NCI-H446 (cell line): ENCODE measurements at regions not wholly inside any gene's neighbourhood (a gene's known extent, or its start where the extent isn't known, plus 50 kb on each side); places are given as distances from the start of the nearest gene placed in this dataset.
"Not testable (repeated sequence)": the region's sequence is repeated elsewhere in the genome, so short reads cannot be mapped to it uniquely, and the experiment has no call there.

Experiments used
- DNase-seq, 2 experiments: peaks; one replicate each; lab custom pipeline; 2025; lab: John Stamatoyannopoulos, UW

- DNase-seq = no peak
Observed at GRCh38 chr5:131107128-131107527, 57.9 kb downstream of the HINT1 start.

DNA sequence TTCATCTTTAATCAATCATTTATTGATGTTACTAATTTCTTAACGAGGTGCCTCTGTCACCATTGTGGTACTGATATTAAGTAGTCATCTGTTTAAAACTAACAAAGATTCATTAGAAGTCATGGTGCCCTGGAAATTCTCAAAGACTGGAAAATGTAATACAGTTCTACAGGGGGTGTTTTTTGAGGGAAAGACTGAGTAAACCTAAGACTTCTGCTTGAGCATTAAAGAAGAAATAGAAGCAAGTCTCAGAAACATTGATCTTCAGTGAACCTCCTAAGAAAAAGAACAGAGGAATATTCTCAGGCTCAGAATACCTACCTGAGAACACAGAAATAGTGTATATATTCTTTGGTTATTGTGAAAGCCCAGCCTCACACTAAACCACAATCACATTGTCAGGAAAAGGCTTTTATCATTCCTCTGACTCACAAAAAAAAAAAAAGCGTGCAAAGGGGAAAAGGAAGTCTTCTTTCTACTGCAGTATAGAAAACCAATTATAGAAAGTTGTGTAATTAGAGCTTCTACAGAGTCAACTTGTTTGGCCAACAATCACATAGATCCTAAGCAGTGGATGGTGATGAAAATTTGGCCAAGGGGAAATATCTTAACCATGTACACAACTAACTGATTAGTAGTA lies 60.8 kb downstream of the HINT1 start:
- no peak for DNase-seq

DNA sequence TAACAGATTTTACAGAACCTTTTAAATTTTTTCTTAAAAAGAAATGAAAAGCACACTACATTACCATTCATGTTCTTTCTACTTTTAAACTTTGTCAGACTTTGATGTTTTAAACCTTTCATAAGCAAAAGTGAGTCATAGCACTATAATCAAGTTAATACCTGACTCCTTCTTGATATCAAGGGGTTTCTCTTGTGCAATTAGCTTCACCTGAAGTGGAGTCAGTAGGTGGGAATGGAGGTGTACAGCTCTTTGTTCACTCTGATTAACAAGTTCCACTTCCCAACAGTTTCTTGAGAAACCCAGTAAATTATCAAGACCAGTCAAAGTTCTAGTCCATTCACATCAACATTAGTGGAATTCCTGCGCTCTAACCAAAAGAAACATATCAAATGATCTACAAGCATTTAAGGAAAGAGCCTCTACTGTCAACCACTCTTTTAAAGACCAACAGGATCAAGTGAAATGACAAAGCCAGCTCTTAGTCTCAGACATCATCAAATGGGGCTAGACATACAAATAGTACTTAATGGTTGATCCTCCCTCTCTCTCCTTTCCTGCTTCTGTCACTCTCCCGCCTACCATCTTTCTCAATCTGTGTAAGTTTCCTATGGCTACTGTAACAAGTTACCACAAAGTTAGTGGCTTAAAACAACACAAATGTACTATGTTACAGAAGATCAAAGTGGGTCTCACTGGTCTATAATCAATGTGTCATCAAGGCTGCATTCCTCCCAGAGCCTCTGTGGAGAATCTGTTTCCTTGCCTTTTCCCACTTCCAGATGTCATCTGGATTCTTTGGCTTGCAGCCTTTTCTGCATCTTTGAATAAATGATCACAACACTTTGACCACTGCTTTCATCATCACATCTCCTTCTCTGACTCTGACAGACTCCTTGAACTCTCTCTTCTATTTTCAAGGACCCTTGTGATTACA lies 68.0 kb downstream of the HINT1 start:
- no peak for DNase-seq

DNA sequence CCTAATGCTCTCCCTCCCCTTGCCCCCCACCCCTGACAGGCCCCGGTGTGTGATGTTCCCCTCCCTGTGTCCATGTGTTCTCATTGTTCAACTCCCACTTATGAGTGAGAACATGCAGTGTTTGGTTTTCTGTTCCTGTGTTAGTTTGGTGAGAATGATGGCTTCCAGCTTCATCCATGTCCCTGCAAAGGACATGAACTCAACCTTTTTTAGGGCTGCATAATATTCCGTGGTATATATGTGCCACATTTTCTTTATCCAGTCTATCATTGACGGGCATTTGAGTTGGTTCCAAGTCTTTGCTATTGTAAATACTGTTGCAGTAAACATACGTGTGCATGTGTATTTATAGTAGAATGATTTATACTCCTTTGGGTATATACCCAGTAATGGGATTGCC lies 69.5 kb downstream of the HINT1 start:
- DNase-seq = not testable (repeated sequence)

GRCh38 chr5:131084436-131084835 lies 80.6 kb downstream of the HINT1 start:
- no peak for DNase-seq

GRCh38 chr5:131081913-131082488 lies 83.1 kb downstream of the HINT1 start:
- no peak for DNase-seq

- no peak for DNase-seq
Observed at GRCh38 chr5:131081374-131081773, 83.7 kb downstream of the HINT1 start.

- DNase-seq = no peak
Observed at GRCh38 chr5:131079232-131079631, 85.8 kb downstream of the HINT1 start.

GRCh38 chr5:131068893-131069643 lies 96.0 kb downstream of the HINT1 start:
- no peak for DNase-seq

DNA sequence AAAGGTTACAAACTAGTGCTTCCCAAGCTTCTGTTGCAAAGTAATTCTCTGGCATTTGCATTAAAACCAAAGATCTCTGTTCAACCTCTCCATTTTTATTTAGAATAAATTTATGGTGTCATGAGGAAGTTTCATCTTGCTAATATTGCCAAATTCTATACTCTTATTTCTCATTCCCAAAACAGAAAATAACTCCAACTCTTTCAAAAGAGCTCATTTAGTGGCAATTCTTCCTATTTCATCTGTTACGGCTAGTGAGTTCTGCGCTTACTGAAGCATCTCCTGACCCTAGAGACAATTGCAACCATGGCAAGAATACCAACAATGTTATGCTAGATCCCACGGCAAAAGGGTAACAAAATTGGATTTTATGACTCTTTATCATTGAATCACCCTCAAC lies 97.0 kb downstream of the HINT1 start:
- DNase-seq = no peak

DNA sequence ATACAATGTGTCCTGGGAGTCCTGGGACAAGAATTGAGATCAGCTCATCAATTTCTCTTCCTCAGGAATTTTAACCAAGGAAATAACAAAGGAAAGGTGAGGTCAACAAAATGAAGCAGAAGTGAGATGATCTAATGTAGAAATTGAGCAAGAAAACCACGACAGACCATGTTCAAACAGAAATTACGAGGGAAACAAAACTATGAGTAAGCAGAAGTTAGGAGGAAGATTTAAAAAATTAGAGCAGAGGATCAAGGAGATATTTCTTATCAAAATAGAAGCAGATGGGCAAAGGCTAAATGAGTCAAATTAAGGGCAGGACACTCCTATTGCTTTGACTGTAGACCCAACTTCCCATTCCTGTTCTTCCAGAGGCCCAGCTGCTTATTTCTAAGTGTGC lies 97.4 kb downstream of the HINT1 start:
- DNase-seq = no peak

- DNase-seq = no peak
Observed at GRCh38 chr5:131064669-131065371, 100.2 kb downstream of the HINT1 start.

DNA sequence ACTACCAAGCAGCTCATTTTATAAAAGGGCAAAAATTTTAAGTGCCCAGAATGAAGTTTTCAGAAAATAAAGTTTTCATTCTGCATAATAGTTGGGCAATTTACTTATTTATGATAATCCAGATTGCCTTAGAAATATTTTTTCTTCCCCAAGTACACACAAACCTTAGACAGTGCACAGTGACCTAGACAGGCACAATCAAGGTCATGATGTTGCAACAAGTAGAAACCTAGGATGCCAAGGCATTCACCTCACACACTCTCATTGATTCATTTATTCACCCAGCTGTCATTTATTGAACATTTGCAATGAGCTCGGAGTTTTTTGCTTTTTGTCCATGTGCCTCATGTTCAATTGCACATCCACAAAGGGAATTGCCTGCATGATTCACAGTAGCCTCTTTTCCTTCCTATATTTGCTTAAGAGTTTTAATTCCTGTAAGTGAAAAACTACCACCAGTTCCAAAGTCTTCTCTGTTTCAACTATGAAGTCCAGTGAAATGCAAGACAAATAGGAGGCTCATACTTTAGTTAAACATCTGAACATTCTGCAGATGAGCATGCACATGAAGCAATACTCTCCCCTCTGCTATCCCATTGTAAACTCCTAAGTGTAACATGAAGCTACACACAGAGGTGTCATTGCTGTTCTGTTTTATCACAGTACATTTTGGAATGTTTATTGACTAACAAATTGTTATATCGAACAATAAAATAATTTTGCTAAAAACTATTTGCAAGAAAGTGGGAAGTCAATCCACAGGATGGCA lies 122.9 kb downstream of the HINT1 start:
- no peak for DNase-seq

DNA sequence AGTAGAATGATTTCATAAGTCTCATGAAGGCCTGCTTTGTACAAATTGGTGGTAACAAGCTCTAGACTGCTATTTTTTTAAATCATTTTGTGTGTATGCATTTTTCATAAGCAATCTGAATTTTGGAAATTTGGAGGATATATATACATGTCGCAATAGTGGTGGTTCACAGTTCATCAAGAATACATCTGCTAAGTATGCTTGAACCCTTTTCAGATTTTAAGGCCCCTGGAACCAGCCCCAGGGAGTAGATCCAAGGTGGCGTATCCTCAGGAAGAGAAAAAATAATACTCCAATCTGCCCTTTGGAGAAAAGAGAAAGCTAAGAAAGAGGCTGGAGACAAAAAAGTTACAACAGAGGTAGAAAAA lies 141.6 kb downstream of the HINT1 start:
- DNase-seq = no peak

DNA sequence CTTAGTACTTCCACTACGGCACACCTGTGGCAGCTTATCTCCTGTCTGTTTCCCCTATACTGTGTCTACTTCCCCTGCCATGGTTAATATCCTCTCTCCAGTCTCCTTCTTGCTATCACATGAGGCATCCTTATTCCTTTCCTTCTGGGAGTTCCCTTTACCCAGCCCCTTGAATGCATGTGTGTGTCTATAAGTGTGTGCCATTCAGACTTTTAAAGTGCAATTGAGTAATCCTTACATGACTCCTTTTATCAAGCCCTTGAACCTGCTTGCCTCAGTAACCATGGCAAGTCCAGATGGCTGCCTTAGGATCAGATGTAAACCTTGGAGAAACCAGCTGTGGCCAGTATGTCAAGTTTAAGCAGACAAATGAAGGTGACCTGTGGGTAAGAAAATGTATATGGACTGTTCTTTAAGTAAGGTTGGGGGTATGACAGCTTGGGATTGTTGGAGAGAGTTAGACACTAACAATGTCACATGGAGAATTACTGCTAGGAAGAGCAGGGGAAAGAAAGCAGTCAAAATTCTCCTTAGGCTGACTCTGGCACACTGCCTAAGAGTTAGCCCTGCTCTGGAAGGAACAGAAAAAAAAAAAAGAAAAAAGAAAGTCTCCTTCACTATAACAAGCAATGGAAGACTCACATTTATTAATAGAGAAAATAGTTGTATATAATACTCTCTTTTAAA lies 142.1 kb downstream of the HINT1 start:
- DNase-seq = no peak

- no peak for DNase-seq
Observed at GRCh38 chr5:131021646-131022045, 143.4 kb downstream of the HINT1 start.

- no peak for DNase-seq
Observed at GRCh38 chr5:131019601-131020315, 145.3 kb downstream of the HINT1 start.

- no peak for DNase-seq
Observed at GRCh38 chr5:131019111-131019510, 145.9 kb downstream of the HINT1 start.

- no peak for DNase-seq
Observed at GRCh38 chr5:131008329-131008728, 156.7 kb downstream of the HINT1 start.
